Sigmoid colon (tissue), 4 donors: ENCODE measurements at regions not wholly inside any gene's neighbourhood (a gene's known extent, or its start where the extent isn't known, plus 50 kb on each side); places are given as distances from the start of the nearest gene placed in this dataset.

Experiments
- CTCF ChIP-seq, 4 experiments: fragments of 450-650 bp in 3 of 4; fragments of 200-600 bp in 1 of 4; IDR thresholded peaks; one replicate each; pipeline ENCODE4 v1.5.1; 2016 to 2019; ENCODE audit warnings: antibody characterized with exemption in 4 of 4, mild to moderate bottlenecking in 3 of 4, moderate library complexity in 2 of 4
- EP300 ChIP-seq, 4 donors: sonication (generic); formaldehyde crosslinking; IDR thresholded peaks; one replicate each; pipeline ENCODE4 v1.6.1; 2017; ENCODE audit warnings: antibody characterized with exemption in 4 of 4
- POLR2A ChIP-seq, 2 donors: fragments of 450-650 bp; IDR thresholded peaks; one replicate each; pipeline ENCODE4 v1.6.1; 2016; ENCODE audit warnings: antibody characterized with exemption in 2 of 2, mild to moderate bottlenecking in 2 of 2, moderate library complexity in 2 of 2
- POLR2AphosphoS5 ChIP-seq, 4 donors: sonication (generic); formaldehyde crosslinking; IDR thresholded peaks; one replicate each; pipeline ENCODE4 v1.6.1; 2017; ENCODE audit warnings: antibody characterized with exemption in 4 of 4

GRCh38 chr3:82030916-82031315 lies 269.5 kb upstream of the GBE1 start:
- no peak for TF ChIP-seq CTCF (IDR thresholded peaks at IDR 0.05)
- TF ChIP-seq POLR2A (IDR thresholded peaks at IDR 0.05) = no peak
- no peak for TF ChIP-seq EP300 (IDR thresholded peaks at IDR 0.05)
- no peak for TF ChIP-seq POLR2AphosphoS5 (IDR thresholded peaks at IDR 0.05)
